Fibroblast of mammary gland (primary cell): ENCODE measurements at regions not wholly inside any gene's neighbourhood (a gene's known extent, or its start where the extent isn't known, plus 50 kb on each side); places are given as distances from the start of the nearest gene placed in this dataset.
"Not testable (repeated sequence)": the region's sequence is repeated elsewhere in the genome, so short reads cannot be mapped to it uniquely, and the experiment has no call there.

Source experiments
- DNase-seq: peaks from one replicate; pipeline ENCODE4 v3.0.0-alpha.2; 2010; ENCODE audit warnings: low read depth
- H3K4me3 ChIP-seq: 2 replicates; pipeline ENCODE4 v1.5.1; 2011; ENCODE audit warnings: low read depth, mild to moderate bottlenecking, low read length, moderate library complexity; ENCODE audit not compliant: control insufficient read depth
- CTCF ChIP-seq: conservative IDR thresholded peaks from 2 replicates; pipeline ENCODE4 v1.5.1; 2011; ENCODE audit warnings: low read depth, low read length, inconsistent platforms; ENCODE audit not compliant: control insufficient read depth, insufficient read depth

- not testable (repeated sequence) for H3K4me3 ChIP-seq, DNase-seq
Observed at GRCh38 chrX:144154474-144154873, 270.6 kb downstream of the UBE2NL start.

DNA sequence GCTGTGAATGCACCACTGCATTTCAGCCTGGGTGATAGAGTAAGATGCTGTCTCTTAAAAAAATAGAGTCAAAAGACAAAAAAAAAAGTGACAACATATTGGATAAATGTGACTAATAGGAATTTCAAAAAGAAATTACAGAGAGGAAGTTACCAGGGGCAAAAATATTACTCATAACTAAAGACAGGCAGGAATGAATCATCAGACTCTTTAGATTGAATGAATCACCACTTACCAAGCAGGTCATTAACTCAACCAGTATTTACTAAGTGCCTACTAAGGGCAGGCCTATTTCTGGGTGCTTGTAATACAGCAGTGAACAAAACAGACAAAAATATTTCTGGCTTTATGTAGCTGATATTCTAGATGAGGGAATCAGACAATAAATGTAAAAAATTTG lies 301.3 kb downstream of the UBE2NL start:
- H3K4me3 ChIP-seq, DNase-seq: not testable (repeated sequence)

GRCh38 chrX:144188489-144188888 lies 304.6 kb downstream of the UBE2NL start:
- not testable (repeated sequence) for DNase-seq, H3K4me3 ChIP-seq

DNA sequence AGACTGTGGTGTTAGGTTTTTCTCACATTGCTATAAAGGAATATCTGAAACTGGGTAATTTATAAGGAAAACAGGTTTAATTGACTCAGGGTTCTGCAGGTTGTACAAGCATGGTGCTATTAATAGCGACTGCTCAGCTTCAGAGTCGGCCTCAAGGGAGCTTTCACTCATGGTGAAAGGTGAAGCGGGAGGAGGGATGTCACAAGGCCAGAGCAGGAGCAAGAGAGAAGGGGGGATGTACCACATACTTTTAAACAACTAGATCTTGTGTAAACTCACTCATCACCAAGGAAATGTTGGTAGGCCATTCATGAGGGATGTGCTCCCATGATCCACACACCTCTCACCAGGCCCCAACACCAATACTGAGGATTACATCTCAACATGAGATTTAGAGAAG lies 313.2 kb downstream of the UBE2NL start:
- DNase-seq, H3K4me3 ChIP-seq: not testable (repeated sequence)

DNA sequence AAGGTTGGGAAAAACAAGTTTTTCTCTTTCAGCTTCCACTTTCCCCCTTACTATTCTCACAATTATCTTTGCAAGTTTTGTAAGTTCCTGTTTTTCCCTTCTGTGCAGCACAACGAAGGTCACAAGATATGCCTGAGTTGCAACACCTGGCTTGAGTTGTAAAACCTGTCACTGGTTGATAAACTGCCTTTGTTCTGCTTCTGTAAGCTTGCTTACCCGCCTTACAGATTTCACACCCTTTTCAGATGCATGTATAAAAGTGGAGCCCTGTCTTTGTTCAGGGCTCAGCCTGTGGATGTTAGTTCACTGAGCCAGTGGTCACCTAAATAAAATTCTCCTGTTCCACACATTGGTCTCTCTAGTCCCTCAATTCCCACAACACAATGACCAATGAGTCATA lies 318.9 kb downstream of the UBE2NL start:
- DNase-seq, H3K4me3 ChIP-seq: not testable (repeated sequence)

DNA sequence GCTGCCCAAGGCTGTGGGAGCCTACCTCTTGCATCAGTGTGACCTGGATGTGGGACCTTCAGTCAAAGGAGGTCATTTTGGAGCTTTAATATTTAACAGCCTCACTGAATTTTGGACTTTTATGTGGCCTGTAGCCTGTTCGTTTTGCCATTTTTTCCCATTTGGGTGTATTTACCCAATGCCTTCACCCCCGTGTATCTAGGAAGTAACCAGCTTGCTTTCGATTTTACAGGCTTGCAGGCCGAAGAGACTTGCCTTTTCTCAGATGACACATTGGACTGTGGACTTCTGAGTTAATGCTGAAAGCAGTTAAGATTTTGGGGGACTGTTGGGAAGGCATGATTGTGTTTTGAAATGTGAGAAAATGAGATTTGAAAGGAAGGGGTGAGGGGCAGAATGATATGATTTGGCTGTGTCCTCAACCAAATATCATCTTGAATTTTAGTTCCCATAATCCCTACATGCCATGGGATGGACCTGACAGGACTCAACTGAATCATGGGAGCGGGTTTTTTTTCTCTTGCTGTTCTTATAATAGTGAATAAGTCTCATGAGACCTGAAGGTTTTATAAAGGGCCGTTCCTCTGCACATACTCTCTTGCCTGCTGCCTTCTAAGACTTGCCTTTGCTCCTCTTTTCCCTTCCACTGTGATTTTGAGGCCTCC lies 324.6 kb downstream of the UBE2NL start:
- not testable (repeated sequence) for H3K4me3 ChIP-seq, DNase-seq

DNA sequence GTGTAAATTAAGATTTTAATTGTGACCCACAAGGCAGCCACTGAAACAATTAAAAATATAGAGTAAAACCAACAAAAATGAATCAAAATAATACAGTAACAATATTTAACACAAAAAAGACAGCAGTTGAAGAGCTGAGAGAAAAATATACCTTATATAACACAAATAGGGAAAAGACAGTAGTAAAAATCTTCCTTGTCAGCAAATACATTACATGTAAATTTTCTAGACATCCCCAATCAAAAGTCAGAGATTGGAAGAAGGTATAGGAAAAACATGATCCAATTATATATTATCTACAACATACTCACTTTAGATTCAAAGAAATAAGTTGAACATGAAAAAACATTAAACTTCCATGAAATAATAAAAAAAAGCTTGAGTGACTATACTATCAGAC lies 330.8 kb downstream of the UBE2NL start:
- no peak for DNase-seq
- no peak overlapping the region for H3K4me3 ChIP-seq

DNA sequence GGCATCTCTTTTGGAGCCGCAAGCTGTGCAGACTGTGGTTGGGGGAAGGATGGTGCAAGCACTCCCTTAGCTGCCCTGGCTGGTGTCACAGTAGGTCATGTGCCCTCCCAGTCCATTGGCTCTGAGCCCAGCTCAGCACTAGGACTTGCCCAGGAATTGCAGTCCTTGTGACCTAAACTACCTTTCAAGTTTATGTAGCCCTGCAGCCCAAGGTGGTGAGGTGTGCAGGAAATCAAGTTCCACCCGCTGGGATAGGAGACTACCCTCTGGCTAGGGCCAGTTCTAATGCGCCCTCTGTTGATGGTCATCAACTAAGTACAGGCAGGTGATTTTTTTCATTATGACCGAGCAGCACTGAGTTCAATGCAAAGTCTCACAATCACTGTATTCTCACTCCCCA lies 335.2 kb downstream of the UBE2NL start:
- DNase-seq, result no peak
- no peak overlapping the region for H3K4me3 ChIP-seq
- no peak for TF ChIP-seq CTCF

More for the DNA sequence above, 330.8 kb downstream of the UBE2NL start:
- TF ChIP-seq CTCF, result no peak

GRCh38 chrX:144231116-144231785 lies 347.4 kb downstream of the UBE2NL start:
- H3K4me3 ChIP-seq, DNase-seq: not testable (repeated sequence)

- DNase-seq, result no peak
- TF ChIP-seq CTCF, result no peak
- H3K4me3 ChIP-seq, result no peak overlapping the region
Observed at GRCh38 chrX:144253356-144253755, 369.5 kb downstream of the UBE2NL start.

GRCh38 chrX:144259054-144259453 lies 375.2 kb downstream of the UBE2NL start:
- TF ChIP-seq CTCF, result no peak
- no peak overlapping the region for H3K4me3 ChIP-seq
- DNase-seq, result no peak
